ENCODE measurements at regions not wholly inside any gene's neighbourhood (a gene's known extent, or its start where the extent isn't known, plus 50 kb on each side); places are given as distances from the start of the nearest gene placed in this dataset.

GRCh38 chr6:115058414-115059211 is 715.8 kb upstream of the HS3ST5 start:
- no peak for TF ChIP-seq YY1 (IDR thresholded peaks at IDR 0.05; ENCODE audit: low read depth)
- TF ChIP-seq FOSL2 (IDR thresholded peaks at IDR 0.05; ENCODE audit: borderline replicate concordance, low read depth): no peak
- TF ChIP-seq, protein P1, sequence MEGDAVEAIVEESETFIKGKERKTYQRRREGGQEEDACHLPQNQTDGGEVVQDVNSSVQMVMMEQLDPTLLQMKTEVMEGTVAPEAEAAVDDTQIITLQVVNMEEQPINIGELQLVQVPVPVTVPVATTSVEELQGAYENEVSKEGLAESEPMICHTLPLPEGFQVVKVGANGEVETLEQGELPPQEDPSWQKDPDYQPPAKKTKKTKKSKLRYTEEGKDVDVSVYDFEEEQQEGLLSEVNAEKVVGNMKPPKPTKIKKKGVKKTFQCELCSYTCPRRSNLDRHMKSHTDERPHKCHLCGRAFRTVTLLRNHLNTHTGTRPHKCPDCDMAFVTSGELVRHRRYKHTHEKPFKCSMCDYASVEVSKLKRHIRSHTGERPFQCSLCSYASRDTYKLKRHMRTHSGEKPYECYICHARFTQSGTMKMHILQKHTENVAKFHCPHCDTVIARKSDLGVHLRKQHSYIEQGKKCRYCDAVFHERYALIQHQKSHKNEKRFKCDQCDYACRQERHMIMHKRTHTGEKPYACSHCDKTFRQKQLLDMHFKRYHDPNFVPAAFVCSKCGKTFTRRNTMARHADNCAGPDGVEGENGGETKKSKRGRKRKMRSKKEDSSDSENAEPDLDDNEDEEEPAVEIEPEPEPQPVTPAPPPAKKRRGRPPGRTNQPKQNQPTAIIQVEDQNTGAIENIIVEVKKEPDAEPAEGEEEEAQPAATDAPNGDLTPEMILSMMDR (IDR thresholded peaks at IDR 0.05): no peak
- TF ChIP-seq RXRA (IDR thresholded peaks at IDR 0.05; ENCODE audit: borderline replicate concordance, low read depth): no peak
- TF ChIP-seq ELF1 (IDR thresholded peaks at IDR 0.05): no peak
- TF ChIP-seq, protein P2, sequence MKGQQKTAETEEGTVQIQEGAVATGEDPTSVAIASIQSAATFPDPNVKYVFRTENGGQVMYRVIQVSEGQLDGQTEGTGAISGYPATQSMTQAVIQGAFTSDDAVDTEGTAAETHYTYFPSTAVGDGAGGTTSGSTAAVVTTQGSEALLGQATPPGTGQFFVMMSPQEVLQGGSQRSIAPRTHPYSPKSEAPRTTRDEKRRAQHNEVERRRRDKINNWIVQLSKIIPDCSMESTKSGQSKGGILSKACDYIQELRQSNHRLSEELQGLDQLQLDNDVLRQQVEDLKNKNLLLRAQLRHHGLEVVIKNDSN (IDR thresholded peaks at IDR 0.05; ENCODE audit: borderline replicate concordance, low read depth): no peak
- TF ChIP-seq CHD2 (IDR thresholded peaks at IDR 0.05; ENCODE audit: low read length, partially characterized antibody): no peak
- TF ChIP-seq, protein P3, sequence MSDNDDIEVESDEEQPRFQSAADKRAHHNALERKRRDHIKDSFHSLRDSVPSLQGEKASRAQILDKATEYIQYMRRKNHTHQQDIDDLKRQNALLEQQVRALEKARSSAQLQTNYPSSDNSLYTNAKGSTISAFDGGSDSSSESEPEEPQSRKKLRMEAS (IDR thresholded peaks at IDR 0.05; ENCODE audit: low read depth): no peak
- TF ChIP-seq, protein P4, sequence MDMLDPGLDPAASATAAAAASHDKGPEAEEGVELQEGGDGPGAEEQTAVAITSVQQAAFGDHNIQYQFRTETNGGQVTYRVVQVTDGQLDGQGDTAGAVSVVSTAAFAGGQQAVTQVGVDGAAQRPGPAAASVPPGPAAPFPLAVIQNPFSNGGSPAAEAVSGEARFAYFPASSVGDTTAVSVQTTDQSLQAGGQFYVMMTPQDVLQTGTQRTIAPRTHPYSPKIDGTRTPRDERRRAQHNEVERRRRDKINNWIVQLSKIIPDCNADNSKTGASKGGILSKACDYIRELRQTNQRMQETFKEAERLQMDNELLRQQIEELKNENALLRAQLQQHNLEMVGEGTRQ (IDR thresholded peaks at IDR 0.05; ENCODE audit: borderline replicate concordance, low read depth, low read length): no peak
- no peak for TF ChIP-seq RAD21 (IDR thresholded peaks at IDR 0.05; ENCODE audit: low read length)
- TF ChIP-seq TAF1 (IDR thresholded peaks at IDR 0.05; ENCODE audit: borderline replicate concordance, low read depth, low read length): no peak
- TF ChIP-seq, protein P5, sequence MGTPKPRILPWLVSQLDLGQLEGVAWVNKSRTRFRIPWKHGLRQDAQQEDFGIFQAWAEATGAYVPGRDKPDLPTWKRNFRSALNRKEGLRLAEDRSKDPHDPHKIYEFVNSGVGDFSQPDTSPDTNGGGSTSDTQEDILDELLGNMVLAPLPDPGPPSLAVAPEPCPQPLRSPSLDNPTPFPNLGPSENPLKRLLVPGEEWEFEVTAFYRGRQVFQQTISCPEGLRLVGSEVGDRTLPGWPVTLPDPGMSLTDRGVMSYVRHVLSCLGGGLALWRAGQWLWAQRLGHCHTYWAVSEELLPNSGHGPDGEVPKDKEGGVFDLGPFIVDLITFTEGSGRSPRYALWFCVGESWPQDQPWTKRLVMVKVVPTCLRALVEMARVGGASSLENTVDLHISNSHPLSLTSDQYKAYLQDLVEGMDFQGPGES (IDR thresholded peaks at IDR 0.05; ENCODE audit: low read depth, low read length): no peak

Data from SK-N-SH (cell line).